Endothelial cell of umbilical vein (primary cell): ENCODE measurements at regions not wholly inside any gene's neighbourhood (a gene's known extent, or its start where the extent isn't known, plus 50 kb on each side); places are given as distances from the start of the nearest gene placed in this dataset.

ENCODE experiments used
- BruUV-seq: library from RNA; stranded (reverse); fragments of 400-500 nt; replicated peaks from 2 replicates; lab custom pipeline; 2021; lab: Mats Ljungman, UMichigan
- CTCF ChIA-PET: fragments of 300-600, 350-600 bp; sonication (Branson Sonifier 250); formaldehyde crosslinking; loops from one replicate; lab custom pipeline; 2021; ENCODE audit warnings: antibody characterized with exemption, inconsistent platforms; lab: Charles Lee
- POLR2A ChIA-PET: fragments of 300-600, 350-600 bp; sonication (Branson Sonifier 250); formaldehyde crosslinking; loops from one replicate; lab custom pipeline; 2021; ENCODE audit warnings: antibody characterized with exemption, inconsistent platforms; lab: Charles Lee
- DNase-seq: peaks from one replicate; pipeline ENCODE4 v3.0.0-alpha.2; 2011; ENCODE audit warnings: low read depth, low spot score
- FAIRE-seq: peaks from 2 replicates; lab custom pipeline; 2011; peaks lifted over from hg19 to GRCh38; lab: Jason Lieb, UNC
- H2AFZ ChIP-seq: 2 replicates; pipeline ENCODE4 v1.6.0; 2012; ENCODE audit warnings: low read depth, low read length, control low read depth, inconsistent platforms
- H3K27ac ChIP-seq: 2 replicates; pipeline ENCODE4 v1.5.1; 2011; ENCODE audit warnings: low read depth, mild to moderate bottlenecking, control low read depth, low read length, moderate library complexity; ENCODE audit not compliant: insufficient read depth
- H3K27me3 ChIP-seq, 2 experiments: 2 replicates each; pipeline versions ENCODE4 v1.6.0 to v1.6.1; 2011; ENCODE audit warnings: low read length in 2 of 2, mixed read lengths in 1 of 2; ENCODE audit not compliant: control insufficient read depth in 2 of 2, insufficient read depth in 2 of 2
- H3K36me3 ChIP-seq, 2 experiments: 2 replicates in 1 of 2; 3 replicates in 1 of 2; pipeline ENCODE4 v1.5.1; 2011; ENCODE audit warnings: low read length in 2 of 2, mild to moderate bottlenecking in 1 of 2, moderate library complexity in 1 of 2; ENCODE audit not compliant: control insufficient read depth in 2 of 2, insufficient read depth in 2 of 2; ENCODE audit errors: extremely low read depth in 1 of 2
- H3K4me1 ChIP-seq: 3 replicates; pipeline ENCODE4 v1.5.1; 2011; ENCODE audit warnings: mild to moderate bottlenecking, low read length; ENCODE audit not compliant: control insufficient read depth, insufficient read depth; ENCODE audit errors: extremely low read depth
- H3K4me2 ChIP-seq: 2 replicates; pipeline ENCODE4 v1.6.1; 2011; ENCODE audit warnings: low read length, control low read depth, mixed read lengths; ENCODE audit not compliant: insufficient read depth
- H3K4me3 ChIP-seq, 3 experiments: fragments of 200-600 bp in 1 of 3; sonication (generic), shearing (Covaris generic) in 1 of 3; replicated peaks in 1 of 3; 2 replicates each; pipeline ENCODE4 v1.5.1; 2011 to 2016; ENCODE audit warnings: control low read depth in 3 of 3, low read length in 3 of 3, mild to moderate bottlenecking in 2 of 3, inconsistent platforms in 1 of 3, low read depth in 1 of 3, moderate library complexity in 1 of 3; ENCODE audit not compliant: insufficient read depth in 1 of 3
- H3K79me2 ChIP-seq: 2 replicates; pipeline ENCODE4 v1.6.0; 2012; ENCODE audit warnings: low read length, inconsistent platforms; ENCODE audit not compliant: control insufficient read depth, insufficient read depth
- H3K9ac ChIP-seq: replicated peaks from 2 replicates; pipeline ENCODE3; 2011; ENCODE audit warnings: low read length, control low read depth; ENCODE audit not compliant: insufficient read depth; ENCODE audit errors: extremely low read depth
- H3K9me1 ChIP-seq: replicated peaks from 3 replicates; pipeline ENCODE4 v1.6.0; 2011; ENCODE audit warnings: mild to moderate bottlenecking, low read length; ENCODE audit not compliant: control insufficient read depth, insufficient read depth; ENCODE audit errors: extremely low read depth
- H3K9me3 ChIP-seq: replicated peaks from 2 replicates; pipeline ENCODE4 v1.5.1; 2012; ENCODE audit warnings: low read length, inconsistent platforms; ENCODE audit not compliant: control insufficient read depth, insufficient read depth
- H4K20me1 ChIP-seq: replicated peaks from 2 replicates; pipeline ENCODE3; 2011; ENCODE audit warnings: mild to moderate bottlenecking, low read length; ENCODE audit not compliant: control insufficient read depth, insufficient read depth; ENCODE audit errors: extremely low read depth
- FOS ChIP-seq: IDR thresholded peaks from 2 replicates; pipeline ENCODE4 v1.6.1; 2011; ENCODE audit warnings: mild to moderate bottlenecking, low read length, moderate library complexity, borderline replicate concordance; ENCODE audit not compliant: insufficient read depth
- GATA2 ChIP-seq: IDR thresholded peaks from 2 replicates; pipeline ENCODE4 v1.7.0; 2011; ENCODE audit warnings: low read depth, mild to moderate bottlenecking, moderate library complexity, mixed read lengths, low read length; ENCODE audit not compliant: insufficient read length, insufficient read depth
- JUN ChIP-seq: IDR thresholded peaks from 2 replicates; pipeline ENCODE4 v1.6.1; 2011; ENCODE audit warnings: borderline replicate concordance, low read depth; ENCODE audit not compliant: insufficient read length, insufficient read depth
- MYC ChIP-seq: IDR thresholded peaks from one replicate; pipeline ENCODE4 v1.6.1; 2011; ENCODE audit warnings: mild to moderate bottlenecking, low read depth, low read length
- POLR2A ChIP-seq: IDR thresholded peaks from 2 replicates; pipeline ENCODE4 v1.6.1; 2012; ENCODE audit warnings: low read depth, mild to moderate bottlenecking, control low read depth, low read length
- POLR2AphosphoS5 ChIP-seq: IDR thresholded peaks from 2 replicates; pipeline ENCODE4 v1.6.1; 2012; ENCODE audit warnings: low read depth, mild to moderate bottlenecking, control low read depth, low read length, moderate library complexity; ENCODE audit not compliant: insufficient read depth
- dilution Hi-C: fragments of 300-500 bp; cut with MboI; formaldehyde crosslinking; loops from one replicate; pipeline ENCODE4 v1.15.0; 2019; ENCODE audit warnings: low sequenced_read_pairs; ENCODE audit not compliant: extremely low pct_ligation_motif_present
- intact Hi-C: fragments of 100-400 bp; cut with micrococcal nuclease; formaldehyde crosslinking; loops from one replicate; pipeline ENCODE4 v1.10.0; 2022
- TF ChIP-seq, protein P1 (sequence below), 2 donors: IDR thresholded peaks; 1 replicate in 1 of 2; 2 replicates in 1 of 2; pipeline ENCODE4 v1.5.1; 2011; ENCODE audit warnings: low read length in 2 of 2, mild to moderate bottlenecking in 2 of 2, moderate library complexity in 2 of 2, control low read depth in 1 of 2, inconsistent platforms in 1 of 2, low read depth in 1 of 2; ENCODE audit not compliant: insufficient read depth in 1 of 2; ENCODE audit errors: extremely low read depth in 1 of 2

DNA sequence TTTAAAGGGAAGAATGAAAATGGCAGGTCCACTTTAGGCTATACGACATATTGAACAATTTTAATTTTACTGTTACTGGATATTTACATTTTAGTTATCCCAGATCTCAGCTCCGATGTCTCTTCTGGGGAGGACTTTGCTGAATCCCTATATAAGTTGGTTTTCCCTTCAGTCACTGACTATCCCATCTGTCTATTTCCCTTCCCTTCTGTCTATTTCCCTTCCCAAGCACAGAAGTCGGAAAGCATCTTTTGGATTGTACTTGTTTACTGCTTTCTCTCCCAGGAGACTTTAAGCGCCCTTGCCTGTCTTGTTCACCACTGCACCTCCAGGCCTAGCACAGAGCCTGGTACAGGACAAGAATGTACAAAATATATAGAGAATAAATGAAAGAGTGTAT, 165.8 kb upstream of the SALL4 start:
- no peak for TF ChIP-seq POLR2A
- TF ChIP-seq, protein P1, sequence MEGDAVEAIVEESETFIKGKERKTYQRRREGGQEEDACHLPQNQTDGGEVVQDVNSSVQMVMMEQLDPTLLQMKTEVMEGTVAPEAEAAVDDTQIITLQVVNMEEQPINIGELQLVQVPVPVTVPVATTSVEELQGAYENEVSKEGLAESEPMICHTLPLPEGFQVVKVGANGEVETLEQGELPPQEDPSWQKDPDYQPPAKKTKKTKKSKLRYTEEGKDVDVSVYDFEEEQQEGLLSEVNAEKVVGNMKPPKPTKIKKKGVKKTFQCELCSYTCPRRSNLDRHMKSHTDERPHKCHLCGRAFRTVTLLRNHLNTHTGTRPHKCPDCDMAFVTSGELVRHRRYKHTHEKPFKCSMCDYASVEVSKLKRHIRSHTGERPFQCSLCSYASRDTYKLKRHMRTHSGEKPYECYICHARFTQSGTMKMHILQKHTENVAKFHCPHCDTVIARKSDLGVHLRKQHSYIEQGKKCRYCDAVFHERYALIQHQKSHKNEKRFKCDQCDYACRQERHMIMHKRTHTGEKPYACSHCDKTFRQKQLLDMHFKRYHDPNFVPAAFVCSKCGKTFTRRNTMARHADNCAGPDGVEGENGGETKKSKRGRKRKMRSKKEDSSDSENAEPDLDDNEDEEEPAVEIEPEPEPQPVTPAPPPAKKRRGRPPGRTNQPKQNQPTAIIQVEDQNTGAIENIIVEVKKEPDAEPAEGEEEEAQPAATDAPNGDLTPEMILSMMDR (IDR thresholded peaks at IDR 0.05; ENCODE audit: extremely low read depth in 1 of 2, insufficient read depth in 1 of 2, low read depth in 1 of 2, low read length in 2 of 2): no peak
- TF ChIP-seq FOS: no peak
- no peak for TF ChIP-seq POLR2AphosphoS5
- no peak for TF ChIP-seq GATA2
- TF ChIP-seq MYC: no peak
- TF ChIP-seq JUN: no peak
- H3K9me3 ChIP-seq: no peaks in the 10 kb centered on the region
- POLR2A ChIA-PET: no interaction called here
- H3K27ac ChIP-seq: no peak overlapping the region
- no peak overlapping the region for H3K9ac ChIP-seq
- H3K27me3 ChIP-seq: no peaks in the 10 kb centered on the region
- H3K36me3 ChIP-seq: no peaks in the 10 kb centered on the region
- no peaks in the 10 kb centered on the region for H4K20me1 ChIP-seq
- FAIRE-seq (no peak), DNase-seq (no peak)
- no peaks in the 10 kb centered on the region for H3K79me2 ChIP-seq
- no peak overlapping the region for H3K4me3 ChIP-seq
- no TSS peak for BruUV-seq
- dilution Hi-C loops (no loop called here), intact Hi-C loops (loop anchor here (5.0 to 10.0 kb wide), 3 partner anchors 114 to 593 kb away; no protein-coding TSS in a partner anchor)
- no peak overlapping the region for H3K4me2 ChIP-seq
- no peak overlapping the region for H2AFZ ChIP-seq
- no peaks in the 10 kb centered on the region for H3K9me1 ChIP-seq
- CTCF ChIA-PET: interaction anchor here (1.7 kb wide), 1 partner anchor 272 kb away, joined by 3 read pairs; no protein-coding TSS in a partner anchor
- H3K4me1 ChIP-seq: no peaks in the 10 kb centered on the region
